Stomach smooth muscle (tissue), 2 donors: ENCODE measurements at regions not wholly inside any gene's neighbourhood (a gene's known extent, or its start where the extent isn't known, plus 50 kb on each side); places are given as distances from the start of the nearest gene placed in this dataset.

ENCODE experiments used
- H3K27ac ChIP-seq: one replicate; pipeline ENCODE4 v1.7.0; 2013; ENCODE audit warnings: mild to moderate bottlenecking, low read length, inconsistent platforms
- H3K27me3 ChIP-seq, 2 donors: one replicate each; pipeline ENCODE4 v1.7.0; 2013; ENCODE audit warnings: low read length in 2 of 2; ENCODE audit not compliant: insufficient read depth in 2 of 2, control insufficient read depth in 1 of 2
- H3K36me3 ChIP-seq, 2 donors: one replicate each; pipeline ENCODE4 v1.7.0; 2013; ENCODE audit warnings: low read length in 2 of 2; ENCODE audit not compliant: control insufficient read depth in 2 of 2, insufficient read depth in 2 of 2
- H3K4me1 ChIP-seq: one replicate; pipeline ENCODE4 v1.7.0; 2013; ENCODE audit warnings: low read length; ENCODE audit not compliant: control insufficient read depth, insufficient read depth
- H3K4me3 ChIP-seq, 2 donors: one replicate each; pipeline ENCODE4 v1.7.0; 2013; ENCODE audit warnings: low read length in 2 of 2
- H3K9ac ChIP-seq, 2 donors: one replicate each; pipeline ENCODE4 v1.7.0; 2013; ENCODE audit warnings: low read length in 2 of 2, mild to moderate bottlenecking in 1 of 2
- H3K9me3 ChIP-seq, 2 donors: one replicate each; pipeline ENCODE4 v1.7.0; 2013; ENCODE audit warnings: low read length in 2 of 2; ENCODE audit not compliant: control insufficient read depth in 2 of 2
- donor health status: healthy.
- donor health status: Pancreatic carcinoma.

GRCh38 chr16:72236866-72237265 is 64.9 kb upstream of the PMFBP1 start:
- no peak overlapping the region for H3K4me3 ChIP-seq
- no peak overlapping the region for H3K27ac ChIP-seq
- H3K36me3 ChIP-seq, result no peaks in the 10 kb centered on the region
- no peaks in the 10 kb centered on the region for H3K4me1 ChIP-seq
- H3K9me3 ChIP-seq, result no peaks in the 10 kb centered on the region
- H3K9ac ChIP-seq, result no peak overlapping the region
- H3K27me3 ChIP-seq, result no peaks in the 10 kb centered on the region

GRCh38 chr16:72234387-72234786 is 62.4 kb upstream of the PMFBP1 start:
- no peak overlapping the region for H3K9ac ChIP-seq
- H3K36me3 ChIP-seq, result no peaks in the 10 kb centered on the region
- no peaks in the 10 kb centered on the region for H3K27me3 ChIP-seq
- no peak overlapping the region for H3K4me3 ChIP-seq
- H3K4me1 ChIP-seq, result no peaks in the 10 kb centered on the region
- H3K27ac ChIP-seq, result no peak overlapping the region
- no peaks in the 10 kb centered on the region for H3K9me3 ChIP-seq

- H3K9me3 ChIP-seq, result no peaks in the 10 kb centered on the region
- H3K4me1 ChIP-seq, result no peaks in the 10 kb centered on the region
- no peak overlapping the region for H3K9ac ChIP-seq
Measured at GRCh38 chr16:72228014-72228413, 56.1 kb upstream of the PMFBP1 start.

GRCh38 chr16:72226136-72226535 is 54.2 kb upstream of the PMFBP1 start:
- Histone ChIP-seq H3K4me1 (no peaks in the 10 kb centered on the region), H3K4me3 (no peak overlapping the region), H3K27me3 (no peaks in the 10 kb centered on the region), H3K27ac (no peak overlapping the region), H3K36me3 (no peaks in the 10 kb centered on the region), H3K9me3 (no peaks in the 10 kb centered on the region), H3K9ac (no peak overlapping the region)

More at GRCh38 chr16:72228014-72228413, 56.1 kb upstream of the PMFBP1 start:
- no peaks in the 10 kb centered on the region for H3K27me3 ChIP-seq
- no peaks in the 10 kb centered on the region for H3K36me3 ChIP-seq
- H3K4me3 ChIP-seq, result no peak overlapping the region
- H3K27ac ChIP-seq, result no peak overlapping the region

- H3K27ac ChIP-seq, result no peak overlapping the region
Measured at GRCh38 chr16:72224260-72224768, 52.4 kb upstream of the PMFBP1 start.

GRCh38 chr16:72222503-72222902 is 50.5 kb upstream of the PMFBP1 start:
- Histone ChIP-seq H3K27ac (no peak overlapping the region), H3K9me3 (no peaks in the 10 kb centered on the region), H3K4me3 (no peak overlapping the region), H3K27me3 (peaks cover 0 to 2% of the 10 kb centered on the region in 2 donors), H3K36me3 (no peaks in the 10 kb centered on the region), H3K4me1 (no peaks in the 10 kb centered on the region), H3K9ac (no peak overlapping the region)

More at GRCh38 chr16:72224260-72224768, 52.4 kb upstream of the PMFBP1 start:
- H3K4me1 ChIP-seq, result no peaks in the 10 kb centered on the region
- no peaks in the 10 kb centered on the region for H3K9me3 ChIP-seq
- no peak overlapping the region for H3K9ac ChIP-seq
- no peaks in the 10 kb centered on the region for H3K27me3 ChIP-seq
- no peaks in the 10 kb centered on the region for H3K36me3 ChIP-seq
- H3K4me3 ChIP-seq, result no peak overlapping the region
